DND-41 (cell line): ENCODE measurements at regions not wholly inside any gene's neighbourhood (a gene's known extent, or its start where the extent isn't known, plus 50 kb on each side); places are given as distances from the start of the nearest gene placed in this dataset.

ENCODE experiments used
- EZH2 ChIP-seq: IDR thresholded peaks from 3 replicates; pipeline ENCODE4 v1.6.1; 2012; ENCODE audit warnings: borderline replicate concordance, low read depth, mild to moderate bottlenecking, moderate library complexity, low read length, inconsistent platforms; ENCODE audit not compliant: severe bottlenecking
- TF ChIP-seq, protein P1 (sequence below): IDR thresholded peaks from 2 replicates; pipeline ENCODE4 v1.5.1; 2012; ENCODE audit warnings: borderline replicate concordance, low read length, moderate library complexity, mild to moderate bottlenecking; ENCODE audit not compliant: poor library complexity, severe bottlenecking; ENCODE audit errors: extremely low read depth

DNA sequence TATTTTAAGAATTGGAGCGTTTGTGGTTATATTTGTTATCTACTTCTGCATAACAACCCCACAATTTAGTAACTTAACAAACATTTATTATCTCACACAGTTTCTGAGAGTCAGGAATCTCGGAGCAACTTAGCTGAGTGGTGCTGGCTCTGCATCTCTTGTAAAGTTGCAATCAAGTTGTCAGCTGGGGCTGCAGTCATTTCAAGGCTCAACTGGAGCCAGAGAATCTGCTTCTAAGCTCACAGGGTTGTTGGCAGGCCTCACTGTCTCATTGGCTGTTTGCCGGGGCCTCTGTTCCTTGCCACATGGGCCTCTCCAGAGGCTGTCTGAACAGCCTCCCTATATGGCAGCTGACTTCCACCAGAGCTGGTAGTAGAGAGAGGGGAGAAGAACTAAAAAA lies 281.2 kb upstream of the GNPDA2 start:
- TF ChIP-seq, protein P1, sequence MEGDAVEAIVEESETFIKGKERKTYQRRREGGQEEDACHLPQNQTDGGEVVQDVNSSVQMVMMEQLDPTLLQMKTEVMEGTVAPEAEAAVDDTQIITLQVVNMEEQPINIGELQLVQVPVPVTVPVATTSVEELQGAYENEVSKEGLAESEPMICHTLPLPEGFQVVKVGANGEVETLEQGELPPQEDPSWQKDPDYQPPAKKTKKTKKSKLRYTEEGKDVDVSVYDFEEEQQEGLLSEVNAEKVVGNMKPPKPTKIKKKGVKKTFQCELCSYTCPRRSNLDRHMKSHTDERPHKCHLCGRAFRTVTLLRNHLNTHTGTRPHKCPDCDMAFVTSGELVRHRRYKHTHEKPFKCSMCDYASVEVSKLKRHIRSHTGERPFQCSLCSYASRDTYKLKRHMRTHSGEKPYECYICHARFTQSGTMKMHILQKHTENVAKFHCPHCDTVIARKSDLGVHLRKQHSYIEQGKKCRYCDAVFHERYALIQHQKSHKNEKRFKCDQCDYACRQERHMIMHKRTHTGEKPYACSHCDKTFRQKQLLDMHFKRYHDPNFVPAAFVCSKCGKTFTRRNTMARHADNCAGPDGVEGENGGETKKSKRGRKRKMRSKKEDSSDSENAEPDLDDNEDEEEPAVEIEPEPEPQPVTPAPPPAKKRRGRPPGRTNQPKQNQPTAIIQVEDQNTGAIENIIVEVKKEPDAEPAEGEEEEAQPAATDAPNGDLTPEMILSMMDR: no peak
- TF ChIP-seq EZH2: no peak
